SK-N-MC (cell line): ENCODE measurements at regions not wholly inside any gene's neighbourhood (a gene's known extent, or its start where the extent isn't known, plus 50 kb on each side); places are given as distances from the start of the nearest gene placed in this dataset.
"Not testable (repeated sequence)": the region's sequence is repeated elsewhere in the genome, so short reads cannot be mapped to it uniquely, and the experiment has no call there.

Experiments
- EZH2 ChIP-seq: fragments of 200-600 bp; sonication (generic); IDR thresholded peaks from one replicate; pipeline ENCODE4 v1.6.1; 2017; ENCODE audit warnings: antibody characterized with exemption
- POLR2AphosphoS5 ChIP-seq: IDR thresholded peaks from 2 replicates; pipeline ENCODE4 v1.6.1; 2012; ENCODE audit warnings: mild to moderate bottlenecking, low read depth, low read length, borderline replicate concordance

GRCh38 chr5:87134513-87134912, 133.2 kb upstream of the RASA1 start:
- not testable (repeated sequence) for TF ChIP-seq EZH2, POLR2AphosphoS5
